GM21825 (cell line): ENCODE measurements at regions not wholly inside any gene's neighbourhood (a gene's known extent, or its start where the extent isn't known, plus 50 kb on each side); places are given as distances from the start of the nearest gene placed in this dataset.

ENCODE experiments used
- ATAC-seq: cut with Tn5 transposase; IDR thresholded peaks from one replicate; pipeline ENCODE4 v1.9.1; 2021; ENCODE audit warnings: mild to moderate bottlenecking, moderate library complexity; ENCODE audit not compliant: unreplicated experiment

GRCh38 chr7:37504801-37505200 is 56.1 kb upstream of the ELMO1 start:
- no peak for ATAC-seq

GRCh38 chr7:37505750-37506353 is 57.2 kb upstream of the ELMO1 start:
- ATAC-seq = no peak

GRCh38 chr7:37508118-37508517 is 59.5 kb upstream of the ELMO1 start:
- no peak for ATAC-seq

GRCh38 chr7:37510043-37510634 is 61.5 kb upstream of the ELMO1 start:
- no peak for ATAC-seq

- ATAC-seq = no peak
Observed at GRCh38 chr7:37511915-37512314, 63.3 kb upstream of the ELMO1 start.

- ATAC-seq = no peak
Observed at GRCh38 chr7:37514497-37514896, 65.8 kb upstream of the ELMO1 start.

DNA sequence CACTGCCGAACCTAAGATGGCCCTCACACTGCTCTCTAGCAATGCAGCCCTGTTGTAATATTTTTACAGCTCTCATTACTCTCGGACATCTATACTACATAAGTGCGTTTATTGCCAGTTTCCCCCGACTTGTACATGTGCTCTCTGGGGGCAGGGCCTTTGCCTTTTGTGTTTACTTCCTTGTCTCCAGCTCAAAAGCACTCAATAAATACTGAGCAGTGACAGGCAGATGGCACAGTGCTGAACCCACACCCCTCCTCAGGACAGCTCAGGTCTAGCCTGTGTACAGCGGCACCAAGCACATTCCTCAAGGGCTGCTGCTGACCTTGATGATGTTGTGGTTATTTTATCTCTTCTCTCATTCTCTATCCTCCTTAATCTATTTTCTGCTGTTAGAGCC is 68.0 kb upstream of the ELMO1 start:
- ATAC-seq = no peak

GRCh38 chr7:37518266-37518665 is 69.6 kb upstream of the ELMO1 start:
- no peak for ATAC-seq

DNA sequence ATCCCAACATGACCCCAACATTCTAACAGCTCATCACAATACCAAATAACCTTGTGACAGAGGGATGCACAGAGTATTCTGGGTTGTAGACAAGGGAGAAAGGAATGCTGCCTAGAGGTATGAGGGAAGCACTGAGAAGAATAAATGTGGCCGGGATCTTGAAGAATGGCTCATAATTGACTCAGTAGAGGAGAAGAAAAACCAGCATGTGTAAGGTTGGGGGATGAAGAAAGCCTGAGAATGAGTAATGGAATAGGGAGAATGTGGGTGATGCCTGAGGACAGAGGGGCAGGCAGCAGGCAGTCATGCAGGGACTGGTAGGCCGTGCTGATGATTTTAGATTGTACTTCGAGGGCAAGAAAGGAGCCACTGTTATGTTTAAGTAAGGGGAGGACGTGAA is 75.4 kb upstream of the ELMO1 start:
- no peak for ATAC-seq

DNA sequence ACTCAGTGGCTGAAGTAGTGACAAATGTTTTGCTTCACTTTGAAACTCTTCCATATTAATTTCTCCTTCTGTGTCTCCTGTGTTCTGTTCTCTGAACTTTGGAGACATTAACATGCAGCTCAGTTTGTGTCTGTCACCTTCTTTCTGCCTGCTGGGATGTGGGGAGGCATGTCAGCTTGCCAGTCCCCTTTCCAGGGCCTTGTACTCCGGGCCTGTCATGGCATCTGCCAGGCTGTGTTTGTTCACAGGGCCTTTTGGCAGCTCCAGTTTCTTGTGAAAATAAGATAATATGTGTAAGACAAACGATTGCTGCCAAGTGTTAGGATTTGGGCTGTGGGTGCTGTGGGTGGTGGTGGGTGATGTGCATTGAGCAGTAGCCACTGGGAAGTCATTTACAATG is 76.1 kb upstream of the ELMO1 start:
- ATAC-seq = no peak

DNA sequence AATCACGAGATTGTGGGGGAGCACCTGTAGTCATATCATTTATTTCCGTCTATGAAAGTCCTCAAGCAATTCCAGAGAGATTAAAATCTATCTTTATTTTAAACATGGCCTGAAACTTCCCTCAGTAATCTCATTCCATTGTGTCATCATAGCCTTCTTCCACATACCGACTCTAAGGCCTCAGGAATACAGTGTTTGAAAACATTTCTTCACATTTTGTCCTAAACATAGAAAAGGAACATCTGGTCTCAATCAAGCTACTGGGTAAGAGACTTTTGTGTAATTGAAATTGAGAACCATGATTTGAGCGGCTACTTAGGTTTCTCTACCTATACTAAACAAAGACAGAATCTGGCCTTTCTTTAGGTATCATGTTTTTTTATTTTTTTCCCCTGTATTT is 78.0 kb upstream of the ELMO1 start:
- ATAC-seq = no peak

DNA sequence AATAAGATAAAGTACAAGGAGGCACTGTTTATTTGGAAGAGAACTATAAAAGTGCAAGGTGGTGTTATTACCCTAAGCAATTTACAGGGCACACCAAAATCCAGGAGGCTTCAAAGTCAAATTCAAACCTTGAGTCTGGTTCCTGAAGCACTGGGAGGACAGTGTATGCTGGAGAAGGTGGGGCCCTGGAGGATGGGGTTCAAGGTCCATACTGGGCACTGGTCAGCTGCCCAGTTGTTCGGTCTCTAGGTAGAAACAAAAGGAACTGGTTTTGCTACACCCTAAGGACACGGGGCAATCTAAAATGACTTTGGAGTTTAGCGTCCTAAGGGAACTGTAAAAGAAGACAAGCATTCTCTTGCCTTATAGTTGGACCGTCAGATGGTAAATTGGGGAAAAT is 78.4 kb upstream of the ELMO1 start:
- ATAC-seq = no peak

DNA sequence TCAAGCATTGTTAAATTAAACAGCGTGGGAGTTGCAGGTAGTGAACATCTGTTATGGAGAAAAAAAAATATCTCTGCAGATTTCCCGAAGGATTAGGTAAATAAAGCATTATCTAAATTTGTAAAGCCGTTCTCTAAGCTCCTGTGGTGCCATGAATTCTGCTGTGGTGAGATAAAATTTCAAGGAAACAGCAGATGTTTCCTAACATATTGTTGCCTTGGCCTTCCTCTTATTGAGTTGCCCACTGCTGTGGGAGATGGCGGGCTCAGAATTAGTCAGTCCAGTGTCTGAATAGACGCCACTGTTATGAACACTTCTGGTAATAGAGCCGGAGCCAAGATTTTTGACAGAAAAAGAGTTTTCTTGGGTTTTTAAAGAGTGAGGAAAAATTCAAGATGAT is 82.6 kb upstream of the ELMO1 start:
- no peak for ATAC-seq

- ATAC-seq = no peak
Observed at GRCh38 chr7:37532636-37533035, 84.0 kb upstream of the ELMO1 start.

DNA sequence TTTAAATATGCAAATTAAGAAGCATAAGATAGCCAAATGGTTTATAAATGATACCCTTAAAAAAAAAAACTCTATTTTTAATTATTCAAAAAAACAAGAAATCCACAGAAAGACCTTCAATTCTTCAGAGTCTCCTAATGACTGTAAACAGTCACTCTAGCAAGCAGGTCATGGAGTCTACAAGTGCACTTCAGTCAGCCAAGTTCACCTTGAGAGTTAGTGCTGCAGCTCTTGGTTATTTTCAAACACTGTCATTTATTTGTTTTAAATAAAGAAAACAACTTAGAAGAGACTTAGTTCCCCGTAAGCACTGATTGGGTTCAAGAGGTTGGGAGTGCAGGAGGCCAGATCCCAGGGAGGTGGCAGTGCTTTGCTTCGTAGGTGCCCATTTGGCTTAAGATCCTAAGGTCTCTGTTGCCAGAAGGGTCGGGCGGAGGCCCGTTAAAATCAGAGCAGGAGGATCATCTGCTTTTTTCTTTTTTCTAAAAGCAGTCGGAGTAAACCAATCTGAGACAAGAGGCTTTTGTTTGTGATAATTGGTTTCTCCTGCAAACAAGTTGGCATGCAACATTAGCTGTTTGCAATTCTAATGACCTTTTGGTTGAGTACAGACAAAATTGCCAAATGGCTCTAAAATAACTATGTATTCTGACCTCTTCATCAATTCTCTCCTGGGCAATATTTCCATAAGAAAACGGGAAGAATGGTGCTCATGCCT is 86.4 kb upstream of the ELMO1 start:
- no peak for ATAC-seq

DNA sequence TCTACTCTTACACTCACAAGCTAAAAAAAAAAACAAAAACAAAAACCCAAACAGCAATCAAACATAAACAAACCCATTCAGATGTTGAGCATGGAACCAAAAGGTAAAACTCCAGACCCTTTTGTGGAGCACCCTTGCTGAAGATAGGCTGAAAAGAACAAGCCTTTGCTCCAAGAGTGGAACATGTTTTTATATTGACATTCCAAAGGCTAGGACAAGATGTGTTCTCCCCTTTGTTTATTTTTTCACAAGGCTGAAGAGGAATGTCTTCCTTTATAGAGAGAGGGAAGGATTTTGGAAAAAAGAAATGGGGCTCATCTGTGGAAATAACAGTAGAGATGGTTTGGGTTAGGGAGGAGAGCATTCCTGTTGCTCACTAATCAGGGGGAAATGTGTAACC is 87.2 kb upstream of the ELMO1 start:
- no peak for ATAC-seq

DNA sequence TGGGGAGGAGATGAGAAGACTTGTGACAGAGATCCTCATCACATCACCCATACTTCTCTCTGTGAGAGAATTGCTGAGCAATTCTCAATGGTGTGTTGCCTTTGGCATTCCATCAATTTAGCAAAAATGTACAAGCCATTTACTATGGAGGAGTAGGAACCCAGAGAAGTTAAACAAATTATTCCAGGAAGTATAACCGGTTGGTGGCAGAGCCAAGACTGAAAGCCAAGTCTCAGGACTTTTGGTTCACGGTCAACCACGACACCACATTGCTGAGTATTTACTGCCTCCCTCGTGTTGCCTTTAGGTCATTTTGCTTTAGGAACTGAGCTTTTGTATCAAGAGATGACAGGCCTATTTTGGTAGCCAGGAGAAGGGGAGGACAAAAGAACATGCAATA is 88.0 kb upstream of the ELMO1 start:
- ATAC-seq = no peak

DNA sequence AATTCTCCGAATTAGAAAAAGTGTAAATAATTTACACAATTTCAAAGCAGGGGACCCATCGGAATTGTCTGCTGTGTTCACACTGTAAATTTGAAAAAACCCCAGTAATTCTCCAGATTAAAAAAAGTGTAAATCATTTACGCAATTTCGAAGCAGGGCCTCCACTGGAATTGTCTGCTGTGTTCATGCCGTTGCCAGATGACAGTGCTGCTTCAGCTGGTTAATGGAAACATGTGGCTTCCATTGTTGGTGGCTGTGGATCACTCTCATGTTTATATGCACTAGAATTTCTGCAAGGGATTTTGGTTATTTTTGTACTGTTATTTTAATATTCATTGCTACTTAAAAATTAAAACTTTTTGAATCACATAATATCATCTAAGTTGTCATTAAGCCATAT is 88.8 kb upstream of the ELMO1 start:
- ATAC-seq = no peak

DNA sequence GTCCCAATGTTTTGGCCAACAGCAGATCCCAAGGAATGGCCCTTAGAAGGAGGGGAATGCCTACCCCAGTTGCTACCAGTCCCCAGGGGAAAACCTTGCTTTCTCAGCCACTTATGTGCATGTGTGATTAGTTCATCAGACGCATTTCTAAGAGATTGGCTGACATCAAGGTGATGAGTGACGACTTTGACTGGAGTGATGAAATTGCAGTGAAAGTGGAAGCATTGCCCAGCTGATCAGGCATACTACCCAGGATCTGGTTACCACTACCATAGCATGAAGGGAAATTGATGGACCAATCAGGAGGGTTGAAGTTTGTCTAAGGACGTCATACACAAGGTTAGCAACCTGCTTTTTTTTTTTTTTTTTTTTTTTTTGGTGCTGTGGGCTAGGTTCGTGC is 90.3 kb upstream of the ELMO1 start:
- ATAC-seq = no peak

DNA sequence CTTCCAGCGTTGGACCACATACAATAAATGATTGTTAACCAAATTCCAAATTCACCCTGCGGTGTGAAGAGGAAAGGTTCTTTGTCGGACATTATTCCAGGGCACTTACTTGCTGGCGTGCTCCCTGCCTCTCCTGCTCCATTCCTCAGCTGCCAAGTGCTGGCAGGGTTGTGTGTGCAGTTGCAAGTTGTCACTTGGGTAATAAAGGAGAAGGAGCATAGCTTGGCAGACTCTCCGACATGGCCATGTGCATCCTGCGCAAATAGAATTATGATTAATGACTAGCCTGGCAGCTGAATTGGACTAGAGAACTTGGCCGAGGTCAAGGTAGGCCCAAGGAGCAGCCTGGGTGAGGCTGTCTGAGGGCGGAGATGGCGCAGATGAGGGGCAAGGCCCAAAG is 92.3 kb upstream of the ELMO1 start:
- ATAC-seq = no peak

DNA sequence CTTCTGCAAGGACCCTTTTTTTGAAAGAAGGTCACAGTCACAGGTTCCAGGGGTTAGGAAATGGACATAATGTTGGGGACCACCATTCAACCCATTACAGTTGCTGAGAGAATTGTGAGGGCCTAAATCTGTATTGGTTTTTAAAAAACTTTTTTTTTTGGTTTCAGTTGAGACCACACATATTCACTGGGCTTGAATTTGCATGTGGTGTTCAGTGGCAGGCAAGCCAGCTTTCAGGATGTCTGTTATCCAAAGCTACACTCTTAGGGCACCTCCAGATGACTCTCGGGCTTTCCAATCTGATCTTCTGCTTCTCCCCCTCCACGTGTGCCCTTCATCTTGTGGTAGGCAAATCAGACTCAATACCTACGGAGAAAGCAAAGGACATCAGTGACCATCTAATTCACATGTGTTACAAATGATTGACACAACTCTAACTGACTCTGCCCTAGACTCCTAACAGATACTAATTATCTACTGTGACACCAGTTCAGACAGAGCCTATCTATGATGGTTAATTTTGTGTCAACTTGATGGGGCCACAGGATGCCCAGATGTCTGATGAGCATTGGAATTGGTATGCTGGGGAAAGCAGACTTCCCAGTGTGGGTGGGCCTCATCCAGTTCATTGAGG is 93.3 kb upstream of the ELMO1 start:
- ATAC-seq = peak; percentile 92
